ENCODE measurements at regions not wholly inside any gene's neighbourhood (a gene's known extent, or its start where the extent isn't known, plus 50 kb on each side); places are given as distances from the start of the nearest gene placed in this dataset.

DNA sequence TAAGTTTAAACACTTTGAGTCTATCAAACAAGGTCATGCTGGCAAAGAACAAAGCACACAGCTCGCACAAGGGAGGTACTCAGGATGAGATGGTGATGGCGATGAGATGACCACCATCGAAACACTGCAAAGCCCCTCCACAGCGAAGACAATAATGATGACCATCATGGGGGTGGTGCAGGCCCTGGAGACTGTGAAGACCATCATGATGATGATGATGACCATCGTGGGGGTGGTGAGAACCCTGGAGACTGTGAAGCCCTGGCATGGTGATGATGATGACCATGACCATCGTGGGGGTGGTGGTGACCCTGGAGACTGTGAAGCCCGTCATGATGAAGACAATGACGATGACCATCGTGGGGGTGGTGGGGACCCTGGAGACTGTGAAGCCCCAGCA is 81.6 kb upstream of the SALL3 start (continued):
- TF ChIP-seq ZNF142 (CRISPR knock-in tag; IDR thresholded peaks at IDR 0.05), result no peak
- TF ChIP-seq ZFP36L1 (CRISPR knock-in tag; IDR thresholded peaks at IDR 0.05), result no peak
- no peak for TF ChIP-seq ZNF468 (CRISPR knock-in tag; IDR thresholded peaks at IDR 0.05)

GRCh38 chr18:78898635-78899034 is 81.0 kb upstream of the SALL3 start:
- H3K4me2 ChIP-seq (ENCODE audit: low read depth, low read length), result no peak overlapping the region
- no peaks in the 10 kb centered on the region for H3K9me3 ChIP-seq (ENCODE audit: low read length)
- no peaks in the 10 kb centered on the region for H3K4me1 ChIP-seq (ENCODE audit: insufficient read depth, low read length)
- FAIRE-seq (no peak), DNase-seq (ENCODE audit: low spot score) (no peak), ATAC-seq (no peak)
- BruUV-seq (replicated peaks), result no TSS peak
- H3K4me3 ChIP-seq (replicated peaks in 1 of 3; ENCODE audit: insufficient read depth in 1 of 3, low read depth in 2 of 3, low read length in 3 of 3), result no peak overlapping the region
- H3K9ac ChIP-seq (ENCODE audit: insufficient read depth, low read depth, low read length), result no peak overlapping the region
- intact Hi-C loops (cut with micrococcal nuclease; ENCODE audit: unreplicated experiment) (no loop called here), in situ Hi-C loops (cut with HindIII; ENCODE audit: extremely low pct_ligation_motif_present, low pct_unique_long_range_greater_than_20kb) (no loop called here)
- TF ChIP-seq SRY (CRISPR knock-in tag; IDR thresholded peaks at IDR 0.05) (no peak), CREB1 (IDR thresholded peaks at IDR 0.05) (peak; percentile 89), CREB1 (CRISPR knock-in tag; IDR thresholded peaks at IDR 0.05) (no peak), FOXO1 (CRISPR knock-in tag; IDR thresholded peaks at IDR 0.05) (no peak)
- H3K27ac ChIP-seq (ENCODE audit: extremely low read length, insufficient read depth, low read length), result no peak overlapping the region
- no peaks in the 10 kb centered on the region for H4K20me1 ChIP-seq (ENCODE audit: insufficient read depth, low read length)
- no peaks in the 10 kb centered on the region for H3K79me2 ChIP-seq (ENCODE audit: insufficient read depth, low read length)
- H3K36me3 ChIP-seq (replicated peaks in 1 of 2; ENCODE audit: control insufficient read depth in 1 of 2, insufficient read depth in 2 of 2, low read length in 2 of 2), result no peaks in the 10 kb centered on the region
- CTCF ChIA-PET (ENCODE audit: low intra/inter-chr PET ratio, low total read pairs), result no interaction called here
- WGBS (ENCODE audit: low lambda C conversion rate), result 7% methylated on average over 9 of the region's 14 CpGs
- H3K27me3 ChIP-seq (ENCODE audit: control insufficient read depth in 1 of 2, insufficient read depth in 2 of 2, low read length in 2 of 2), result peaks cover 1 to 26% of the 10 kb centered on the region in 2 experiments; a peak in 2 of 5 replicates
- H2AFZ ChIP-seq (ENCODE audit: low read length), result no peak overlapping the region
- POLR2A ChIA-PET, result no interaction called here

All from HepG2 (cell line).